SK-N-SH (cell line): ENCODE measurements at regions not wholly inside any gene's neighbourhood (a gene's known extent, or its start where the extent isn't known, plus 50 kb on each side); places are given as distances from the start of the nearest gene placed in this dataset.

Source experiments
- CTCF ChIA-PET: fragments of 300-600, 350-600 bp; formaldehyde crosslinking; extraction: SDS; loops from one replicate; lab custom pipeline; 2021; lab: Yijun Ruan, JAX
- POLR2A ChIA-PET: fragments of 350-600 bp; sonication (Branson Sonifier 250); formaldehyde crosslinking; extraction: SDS; loops from one replicate; lab custom pipeline; 2020; ENCODE audit warnings: antibody characterized with exemption, inconsistent platforms; lab: Yijun Ruan, JAX
- DNase-seq: peaks from one replicate; pipeline ENCODE4 v3.0.0; 2012
- H2AFZ ChIP-seq: fragments of 200-600 bp; sonication (generic); 2 replicates; pipeline ENCODE4 v1.8.1; 2016; ENCODE audit warnings: antibody characterized with exemption, mild to moderate bottlenecking, low read depth
- H3F3A ChIP-seq: fragments of 200-600 bp; sonication (generic); replicated peaks from 2 replicates; pipeline ENCODE3; 2016; ENCODE audit warnings: antibody characterized with exemption, mild to moderate bottlenecking; ENCODE audit not compliant: insufficient read depth
- H3K27ac ChIP-seq, 2 experiments: fragments of 200-500 bp in 1 of 2; fragments of 200-600 bp in 1 of 2; sonication (Bioruptor generic) in 1 of 2; sonication (generic), shearing (Covaris generic) in 1 of 2; 2 replicates each; pipeline versions ENCODE4 v1.5.1 to v1.6.1; 2014 to 2016; ENCODE audit warnings: low read depth in 2 of 2, inconsistent platforms in 1 of 2, low read length in 1 of 2, mild to moderate bottlenecking in 1 of 2, mixed read lengths in 1 of 2
- H3K27me3 ChIP-seq: fragments of 200-600 bp; sonication (generic), shearing (Covaris generic); 2 replicates; pipeline ENCODE4 v1.6.1; 2016; ENCODE audit warnings: mixed run types; ENCODE audit not compliant: insufficient read depth
- H3K36me3 ChIP-seq, 2 experiments: fragments of 200-500 bp in 1 of 2; fragments of 200-600 bp in 1 of 2; sonication (Bioruptor generic) in 1 of 2; sonication (generic) in 1 of 2; replicated peaks in 1 of 2; 2 replicates each; pipeline versions ENCODE3 to v1.5.1; 2014 to 2016; ENCODE audit warnings: low read length in 1 of 2, mild to moderate bottlenecking in 1 of 2; ENCODE audit not compliant: insufficient read depth in 2 of 2, control insufficient read depth in 1 of 2
- H3K4me1 ChIP-seq, 2 experiments: fragments of 200-500 bp in 1 of 2; fragments of 200-600 bp in 1 of 2; sonication (Bioruptor generic) in 1 of 2; sonication (generic), shearing (Covaris generic) in 1 of 2; 2 replicates each; pipeline versions ENCODE4 v1.5.1 to v1.6.1; 2014 to 2016; ENCODE audit warnings: low read depth in 1 of 2, low read length in 1 of 2, mixed run types in 1 of 2; ENCODE audit not compliant: insufficient read depth in 2 of 2, control insufficient read depth in 1 of 2
- H3K4me2 ChIP-seq: fragments of 200-600 bp; sonication (generic), shearing (Covaris generic); 2 replicates; pipeline ENCODE4 v1.6.1; 2017; ENCODE audit warnings: mixed run types
- H3K4me3 ChIP-seq, 2 experiments: fragments of 200-500 bp in 1 of 2; fragments of 200-600 bp in 1 of 2; sonication (Bioruptor generic) in 1 of 2; sonication (generic), shearing (Covaris generic) in 1 of 2; 2 replicates each; pipeline versions ENCODE4 v1.5.1 to v1.8.1; 2014 to 2016; ENCODE audit warnings: low read depth in 2 of 2, inconsistent platforms in 1 of 2, low read length in 1 of 2, mild to moderate bottlenecking in 1 of 2, mixed read lengths in 1 of 2, moderate library complexity in 1 of 2
- H3K79me2 ChIP-seq: fragments of 200-600 bp; sonication (generic); 2 replicates; pipeline ENCODE4 v1.8.1; 2017; ENCODE audit warnings: mild to moderate bottlenecking; ENCODE audit not compliant: insufficient read depth
- H3K9ac ChIP-seq: fragments of 200-600 bp; sonication (generic); 2 replicates; pipeline ENCODE4 v1.6.1; 2017; ENCODE audit warnings: mixed run types
- H3K9me2 ChIP-seq: fragments of 200-600 bp; sonication (generic); 2 replicates; pipeline ENCODE4 v1.6.1; 2017; ENCODE audit warnings: mixed run types
- H3K9me3 ChIP-seq: fragments of 200-600 bp; sonication (generic); 2 replicates; pipeline ENCODE4 v1.6.1; 2017; ENCODE audit warnings: mixed run types, mild to moderate bottlenecking, moderate library complexity
- H4K20me1 ChIP-seq: fragments of 200-600 bp; sonication (generic); 2 replicates; pipeline ENCODE4 v1.6.1; 2017; ENCODE audit warnings: mild to moderate bottlenecking, mixed run types; ENCODE audit not compliant: insufficient read depth
- CHD2 ChIP-seq: fragments of 150-350 bp; IDR thresholded peaks from 2 replicates; pipeline ENCODE4 v1.6.1; 2018; ENCODE audit warnings: low read length; ENCODE audit not compliant: partially characterized antibody
- EP300 ChIP-seq, 2 experiments: IDR thresholded peaks; 2 replicates each; pipeline versions ENCODE4 v1.4.0 to v1.6.1; 2012; ENCODE audit warnings: borderline replicate concordance in 1 of 2, low read depth in 1 of 2, low read length in 1 of 2
- EZH2phosphoT487 ChIP-seq: fragments of 200-600 bp; sonication (generic); IDR thresholded peaks from 2 replicates; pipeline ENCODE4 v1.6.1; 2017; ENCODE audit warnings: low read depth, mixed run types, mild to moderate bottlenecking, antibody characterized with exemption, moderate library complexity, borderline replicate concordance
- FOXM1 ChIP-seq: IDR thresholded peaks from 2 replicates; pipeline ENCODE4 v1.4.0; 2012; ENCODE audit warnings: low read depth, mild to moderate bottlenecking
- GATA2 ChIP-seq: sonication (generic); formaldehyde crosslinking; IDR thresholded peaks from 2 replicates; pipeline ENCODE4 v1.5.0; 2020; ENCODE audit warnings: mild to moderate bottlenecking, missing genetic modification reagents
- IRF3 ChIP-seq: fragments of 150-350 bp; IDR thresholded peaks from 2 replicates; pipeline ENCODE4 v1.6.1; 2016; ENCODE audit warnings: mild to moderate bottlenecking, low read depth, low read length
- MEF2A ChIP-seq: IDR thresholded peaks from 2 replicates; pipeline ENCODE4 v1.4.0; 2012; ENCODE audit warnings: low read depth, borderline replicate concordance
- NFIC ChIP-seq: IDR thresholded peaks from 2 replicates; pipeline ENCODE4 v1.4.0; 2012; ENCODE audit warnings: borderline replicate concordance
- NRF1 ChIP-seq: IDR thresholded peaks from 2 replicates; pipeline ENCODE4 v1.6.1; 2012; ENCODE audit warnings: low read depth, mild to moderate bottlenecking, low read length
- RAD21 ChIP-seq: IDR thresholded peaks from 2 replicates; pipeline ENCODE4 v1.6.1; 2012; ENCODE audit warnings: mild to moderate bottlenecking, low read length
- RCOR1 ChIP-seq: fragments of 150-350 bp; IDR thresholded peaks from 2 replicates; pipeline ENCODE4 v1.6.1; 2017; ENCODE audit warnings: antibody characterized with exemption, low read length
- RFX5 ChIP-seq: IDR thresholded peaks from 2 replicates; pipeline ENCODE4 v1.6.1; 2012; ENCODE audit warnings: mild to moderate bottlenecking, improper control_type of control experiment, low read length
- SMC3 ChIP-seq: IDR thresholded peaks from 2 replicates; pipeline ENCODE4 v1.6.1; 2012; ENCODE audit warnings: low read depth, low read length, improper control_type of control experiment
- TAF1 ChIP-seq: IDR thresholded peaks from 2 replicates; pipeline ENCODE4 v1.6.1; 2012; ENCODE audit warnings: low read depth, mild to moderate bottlenecking, low read length, moderate library complexity, borderline replicate concordance
- YY1 ChIP-seq: IDR thresholded peaks from 2 replicates; pipeline ENCODE4 v1.4.0; 2012; ENCODE audit warnings: low read depth, mild to moderate bottlenecking
- WGBS: methylation state at CpG from one replicate; pipeline ENCODE4 v1.1.6; 2017; ENCODE audit warnings: low lambda C conversion rate; 5-methylcytosine and 5-hydroxymethylcytosine counted together
- TF ChIP-seq, protein P1 (sequence below): fragments of 200-600 bp; sonication (generic); IDR thresholded peaks from 2 replicates; pipeline ENCODE4 v1.6.1; 2017; ENCODE audit warnings: antibody characterized with exemption, mild to moderate bottlenecking, moderate library complexity

GRCh38 chr6:27804851-27805250, 107.3 kb downstream of the OR2B2 start:
- TF ChIP-seq GATA2 (no peak), SMC3 (no peak), RCOR1 (no peak), RFX5 (no peak), NRF1 (no peak), NFIC (no peak), EZH2phosphoT487 (no peak), TAF1 (no peak), RAD21 (no peak), MEF2A (no peak), YY1 (no peak), EP300 (IDR thresholded peaks at IDR 0.05; ENCODE audit: borderline replicate concordance in 1 of 2, low read depth in 1 of 2, low read length in 1 of 2) (no peak)
- Histone ChIP-seq H3K27me3 (no peaks in the 10 kb centered on the region), H3K4me3 (no peak overlapping the region), H3K27ac (peak overlapping the region in 1 of 2 experiments; percentile 99; a peak in 2 of 4 replicates), H3K9me3 (no peaks in the 10 kb centered on the region), H3K9me2 (no peaks in the 10 kb centered on the region), H3K4me2 (no peak overlapping the region), H3F3A (peaks cover 41% of the 10 kb centered on the region), H3K4me1 (peaks cover 3 to 6% of the 10 kb centered on the region in 2 experiments; a peak in 3 of 4 replicates), H3K9ac (no peak overlapping the region), H2AFZ (no peak overlapping the region), H3K36me3 (no peaks in the 10 kb centered on the region), H4K20me1 (no peaks in the 10 kb centered on the region), H3K79me2 (no peaks in the 10 kb centered on the region)
- POLR2A ChIA-PET, result no interaction called here
- DNase-seq, result no peak
- 88% methylated on average over 4 of the region's 4 CpGs for WGBS
- CTCF ChIA-PET, result no interaction called here

DNA sequence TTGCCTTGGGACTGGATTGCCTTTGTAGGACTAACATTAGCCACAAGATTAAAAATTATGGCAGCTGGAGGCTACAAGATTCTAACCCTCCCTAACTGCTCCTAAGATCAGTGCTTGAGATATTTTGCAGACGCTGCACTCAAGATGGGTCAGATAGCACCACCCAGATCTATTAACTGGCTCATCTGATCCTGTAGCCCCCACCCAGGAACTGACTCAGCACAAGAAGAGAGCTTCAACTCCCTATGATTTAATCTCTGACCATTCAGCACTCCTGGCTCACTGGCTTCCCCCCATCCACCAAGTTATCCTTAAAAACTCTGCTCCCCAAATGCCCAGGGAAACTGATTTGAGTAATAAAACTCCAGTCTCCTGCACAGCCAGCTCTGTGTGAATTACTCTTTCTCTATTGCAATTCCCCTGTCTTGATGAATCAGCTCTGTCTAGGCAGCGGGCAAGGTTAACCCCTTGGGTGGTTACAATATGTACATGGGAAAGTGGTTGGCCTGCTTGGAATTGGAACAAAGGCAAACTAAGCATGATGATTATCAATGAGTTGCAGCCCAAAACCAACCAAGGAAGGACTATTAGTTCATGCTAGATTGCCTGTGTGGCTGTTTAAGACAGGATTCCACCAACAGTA, 111.3 kb downstream of the OR2B2 start:
- ChIA-PET POLR2A (interaction anchor here (1.4 kb wide), 1 partner anchor 654 kb away, joined by 4 read pairs; a partner anchor contains a TSS), CTCF (interaction anchor here (1.5 kb wide), 1 partner anchor 28 kb away, joined by 6 read pairs; no protein-coding TSS in a partner anchor)
- H3K9me3 ChIP-seq, result no peaks in the 10 kb centered on the region
- DNase-seq, result no peak
- no peak overlapping the region for H2AFZ ChIP-seq
- no peaks in the 10 kb centered on the region for H3K9me2 ChIP-seq
- H3K36me3 ChIP-seq, result no peaks in the 10 kb centered on the region
- H3K27ac ChIP-seq, result no peak overlapping the region
- no peaks in the 10 kb centered on the region for H3K79me2 ChIP-seq
- H3K4me1 ChIP-seq, result peaks cover 0 to 4% of the 10 kb centered on the region in 2 experiments; a peak in 2 of 4 replicates
- H3K4me3 ChIP-seq, result no peak overlapping the region
- TF ChIP-seq MEF2A, result no peak
- TF ChIP-seq RFX5, result no peak
- no peak for TF ChIP-seq FOXM1
- no peak for TF ChIP-seq NFIC
- no peak for TF ChIP-seq CHD2
- TF ChIP-seq, protein P1, sequence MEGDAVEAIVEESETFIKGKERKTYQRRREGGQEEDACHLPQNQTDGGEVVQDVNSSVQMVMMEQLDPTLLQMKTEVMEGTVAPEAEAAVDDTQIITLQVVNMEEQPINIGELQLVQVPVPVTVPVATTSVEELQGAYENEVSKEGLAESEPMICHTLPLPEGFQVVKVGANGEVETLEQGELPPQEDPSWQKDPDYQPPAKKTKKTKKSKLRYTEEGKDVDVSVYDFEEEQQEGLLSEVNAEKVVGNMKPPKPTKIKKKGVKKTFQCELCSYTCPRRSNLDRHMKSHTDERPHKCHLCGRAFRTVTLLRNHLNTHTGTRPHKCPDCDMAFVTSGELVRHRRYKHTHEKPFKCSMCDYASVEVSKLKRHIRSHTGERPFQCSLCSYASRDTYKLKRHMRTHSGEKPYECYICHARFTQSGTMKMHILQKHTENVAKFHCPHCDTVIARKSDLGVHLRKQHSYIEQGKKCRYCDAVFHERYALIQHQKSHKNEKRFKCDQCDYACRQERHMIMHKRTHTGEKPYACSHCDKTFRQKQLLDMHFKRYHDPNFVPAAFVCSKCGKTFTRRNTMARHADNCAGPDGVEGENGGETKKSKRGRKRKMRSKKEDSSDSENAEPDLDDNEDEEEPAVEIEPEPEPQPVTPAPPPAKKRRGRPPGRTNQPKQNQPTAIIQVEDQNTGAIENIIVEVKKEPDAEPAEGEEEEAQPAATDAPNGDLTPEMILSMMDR, result no peak
- no peak for TF ChIP-seq RAD21
- no peak for TF ChIP-seq IRF3
- TF ChIP-seq RCOR1, result no peak
- no peaks in the 10 kb centered on the region for H4K20me1 ChIP-seq
- H3K9ac ChIP-seq, result no peak overlapping the region
- no peaks in the 10 kb centered on the region for H3K27me3 ChIP-seq
- no peak overlapping the region for H3K4me2 ChIP-seq
- H3F3A ChIP-seq, result peaks cover 9% of the 10 kb centered on the region
- WGBS, result 38% methylated on average over 2 of the region's 2 CpGs
